ENCODE measurements at regions not wholly inside any gene's neighbourhood (a gene's known extent, or its start where the extent isn't known, plus 50 kb on each side); places are given as distances from the start of the nearest gene placed in this dataset.

GRCh38 chr15:66968806-66969596 is 96.4 kb upstream of the SMAD3 start:
- TF ChIP-seq FOXM1 (IDR thresholded peaks at IDR 0.05; ENCODE audit: low read depth, low read length) (no peak), HDGF (IDR thresholded peaks at IDR 0.05) (no peak), FOXK2 (IDR thresholded peaks at IDR 0.05) (no peak), TAF1 (IDR thresholded peaks at IDR 0.05; ENCODE audit: borderline replicate concordance, low read depth, low read length) (no peak), MTA3 (IDR thresholded peaks at IDR 0.05; ENCODE audit: borderline replicate concordance, low read length) (no peak), TCF12 (IDR thresholded peaks at IDR 0.05; ENCODE audit: low read depth, low read length) (no peak), SMC3 (IDR thresholded peaks at IDR 0.05; ENCODE audit: borderline replicate concordance, low read length) (no peak), ZNF207 (IDR thresholded peaks at IDR 0.05; ENCODE audit: borderline replicate concordance) (no peak), SUPT20H (IDR thresholded peaks at IDR 0.05; ENCODE audit: borderline replicate concordance, control insufficient read depth, low read depth, low read length) (no peak)
